ENCODE measurements at regions not wholly inside any gene's neighbourhood (a gene's known extent, or its start where the extent isn't known, plus 50 kb on each side); places are given as distances from the start of the nearest gene placed in this dataset.
A peak's percentile ranks its signal among the peaks of the same experiment; 100 is the strongest.

GRCh38 chr5:56476487-56476856 is 243.3 kb upstream of the ANKRD55 start (continued):
- no peak for TF ChIP-seq BORCS8-MEF2B (CRISPR knock-in tag; IDR thresholded peaks at IDR 0.05)
- TF ChIP-seq, protein P1, sequence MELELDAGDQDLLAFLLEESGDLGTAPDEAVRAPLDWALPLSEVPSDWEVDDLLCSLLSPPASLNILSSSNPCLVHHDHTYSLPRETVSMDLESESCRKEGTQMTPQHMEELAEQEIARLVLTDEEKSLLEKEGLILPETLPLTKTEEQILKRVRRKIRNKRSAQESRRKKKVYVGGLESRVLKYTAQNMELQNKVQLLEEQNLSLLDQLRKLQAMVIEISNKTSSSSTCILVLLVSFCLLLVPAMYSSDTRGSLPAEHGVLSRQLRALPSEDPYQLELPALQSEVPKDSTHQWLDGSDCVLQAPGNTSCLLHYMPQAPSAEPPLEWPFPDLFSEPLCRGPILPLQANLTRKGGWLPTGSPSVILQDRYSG (CRISPR knock-in tag; IDR thresholded peaks at IDR 0.05) = no peak
- TF ChIP-seq ZNF556 (CRISPR knock-in tag; IDR thresholded peaks at IDR 0.05; ENCODE audit: borderline replicate concordance) = no peak
- TF ChIP-seq PTBP1 (IDR thresholded peaks at IDR 0.05; ENCODE audit: low read depth, low read length, poor library complexity, severe bottlenecking) = no peak
- peak; percentile 64; the same call in 1 of the 2 replicates for TF ChIP-seq HMG20A (CRISPR knock-in tag; IDR thresholded peaks at IDR 0.05; ENCODE audit: borderline replicate concordance)
- no peak for TF ChIP-seq ZNF33A (CRISPR knock-in tag; IDR thresholded peaks at IDR 0.05; ENCODE audit: borderline replicate concordance)
- no peak for TF ChIP-seq ADNP (CRISPR knock-in tag; IDR thresholded peaks at IDR 0.05)
- TF ChIP-seq, protein P2, sequence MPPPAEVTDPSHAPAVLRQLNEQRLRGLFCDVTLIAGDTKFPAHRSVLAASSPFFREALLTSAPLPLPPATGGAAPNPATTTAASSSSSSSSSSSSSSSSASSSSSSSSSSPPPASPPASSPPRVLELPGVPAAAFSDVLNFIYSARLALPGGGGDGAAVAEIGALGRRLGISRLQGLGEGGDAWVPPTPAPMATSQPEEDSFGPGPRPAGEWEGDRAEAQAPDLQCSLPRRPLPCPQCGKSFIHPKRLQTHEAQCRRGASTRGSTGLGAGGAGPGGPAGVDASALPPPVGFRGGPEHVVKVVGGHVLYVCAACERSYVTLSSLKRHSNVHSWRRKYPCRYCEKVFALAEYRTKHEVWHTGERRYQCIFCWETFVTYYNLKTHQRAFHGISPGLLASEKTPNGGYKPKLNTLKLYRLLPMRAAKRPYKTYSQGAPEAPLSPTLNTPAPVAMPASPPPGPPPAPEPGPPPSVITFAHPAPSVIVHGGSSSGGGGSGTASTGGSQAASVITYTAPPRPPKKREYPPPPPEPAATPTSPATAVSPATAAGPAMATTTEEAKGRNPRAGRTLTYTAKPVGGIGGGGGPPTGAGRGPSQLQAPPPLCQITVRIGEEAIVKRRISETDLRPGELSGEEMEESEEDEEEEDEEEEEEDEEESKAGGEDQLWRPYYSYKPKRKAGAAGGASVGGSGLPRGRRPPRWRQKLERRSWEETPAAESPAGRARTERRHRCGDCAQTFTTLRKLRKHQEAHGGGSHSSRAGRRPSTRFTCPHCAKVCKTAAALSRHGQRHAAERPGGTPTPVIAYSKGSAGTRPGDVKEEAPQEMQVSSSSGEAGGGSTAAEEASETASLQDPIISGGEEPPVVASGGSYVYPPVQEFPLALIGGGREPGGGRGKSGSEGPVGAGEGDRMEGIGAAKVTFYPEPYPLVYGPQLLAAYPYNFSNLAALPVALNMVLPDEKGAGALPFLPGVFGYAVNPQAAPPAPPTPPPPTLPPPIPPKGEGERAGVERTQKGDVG (CRISPR knock-in tag; IDR thresholded peaks at IDR 0.05; ENCODE audit: borderline replicate concordance) = no peak
- no peak for TF ChIP-seq TSC22D2 (CRISPR knock-in tag; IDR thresholded peaks at IDR 0.05; ENCODE audit: borderline replicate concordance)
- no peak for TF ChIP-seq POLR2G (IDR thresholded peaks at IDR 0.05; ENCODE audit: low read depth, low read length)
- TF ChIP-seq ZMAT3 (CRISPR knock-in tag; conservative IDR thresholded peaks at IDR 0.05) = no peak
- TF ChIP-seq, protein P3, sequence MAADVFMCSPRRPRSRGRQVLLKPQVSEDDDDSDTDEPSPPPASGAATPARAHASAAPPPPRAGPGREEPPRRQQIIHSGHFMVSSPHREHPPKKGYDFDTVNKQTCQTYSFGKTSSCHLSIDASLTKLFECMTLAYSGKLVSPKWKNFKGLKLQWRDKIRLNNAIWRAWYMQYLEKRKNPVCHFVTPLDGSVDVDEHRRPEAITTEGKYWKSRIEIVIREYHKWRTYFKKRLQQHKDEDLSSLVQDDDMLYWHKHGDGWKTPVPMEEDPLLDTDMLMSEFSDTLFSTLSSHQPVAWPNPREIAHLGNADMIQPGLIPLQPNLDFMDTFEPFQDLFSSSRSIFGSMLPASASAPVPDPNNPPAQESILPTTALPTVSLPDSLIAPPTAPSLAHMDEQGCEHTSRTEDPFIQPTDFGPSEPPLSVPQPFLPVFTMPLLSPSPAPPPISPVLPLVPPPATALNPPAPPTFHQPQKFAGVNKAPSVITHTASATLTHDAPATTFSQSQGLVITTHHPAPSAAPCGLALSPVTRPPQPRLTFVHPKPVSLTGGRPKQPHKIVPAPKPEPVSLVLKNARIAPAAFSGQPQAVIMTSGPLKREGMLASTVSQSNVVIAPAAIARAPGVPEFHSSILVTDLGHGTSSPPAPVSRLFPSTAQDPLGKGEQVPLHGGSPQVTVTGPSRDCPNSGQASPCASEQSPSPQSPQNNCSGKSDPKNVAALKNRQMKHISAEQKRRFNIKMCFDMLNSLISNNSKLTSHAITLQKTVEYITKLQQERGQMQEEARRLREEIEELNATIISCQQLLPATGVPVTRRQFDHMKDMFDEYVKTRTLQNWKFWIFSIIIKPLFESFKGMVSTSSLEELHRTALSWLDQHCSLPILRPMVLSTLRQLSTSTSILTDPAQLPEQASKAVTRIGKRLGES (CRISPR knock-in tag; IDR thresholded peaks at IDR 0.05; ENCODE audit: borderline replicate concordance) = no peak
- TF ChIP-seq JARID2 (CRISPR knock-in tag; IDR thresholded peaks at IDR 0.05; ENCODE audit: insufficient replicate concordance) = no peak
- TF ChIP-seq ZNF225 (CRISPR knock-in tag; IDR thresholded peaks at IDR 0.05) = no peak
- no peak for TF ChIP-seq ZNF766 (CRISPR knock-in tag; IDR thresholded peaks at IDR 0.05; ENCODE audit: borderline replicate concordance)
- TF ChIP-seq, protein P4, sequence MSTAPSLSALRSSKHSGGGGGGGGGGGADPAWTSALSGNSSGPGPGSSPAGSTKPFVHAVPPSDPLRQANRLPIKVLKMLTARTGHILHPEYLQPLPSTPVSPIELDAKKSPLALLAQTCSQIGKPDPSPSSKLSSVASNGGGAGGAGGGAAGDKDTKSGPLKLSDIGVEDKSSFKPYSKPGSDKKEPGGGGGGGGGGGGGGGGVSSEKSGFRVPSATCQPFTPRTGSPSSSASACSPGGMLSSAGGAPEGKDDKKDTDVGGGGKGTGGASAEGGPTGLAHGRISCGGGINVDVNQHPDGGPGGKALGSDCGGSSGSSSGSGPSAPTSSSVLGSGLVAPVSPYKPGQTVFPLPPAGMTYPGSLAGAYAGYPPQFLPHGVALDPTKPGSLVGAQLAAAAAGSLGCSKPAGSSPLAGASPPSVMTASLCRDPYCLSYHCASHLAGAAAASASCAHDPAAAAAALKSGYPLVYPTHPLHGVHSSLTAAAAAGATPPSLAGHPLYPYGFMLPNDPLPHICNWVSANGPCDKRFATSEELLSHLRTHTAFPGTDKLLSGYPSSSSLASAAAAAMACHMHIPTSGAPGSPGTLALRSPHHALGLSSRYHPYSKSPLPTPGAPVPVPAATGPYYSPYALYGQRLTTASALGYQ (CRISPR knock-in tag; IDR thresholded peaks at IDR 0.05) = peak; percentile 79; the same call in 1 of the 2 replicates
- TF ChIP-seq HDAC6 (IDR thresholded peaks at IDR 0.05; ENCODE audit: low read depth, low read length) = no peak
- TF ChIP-seq, protein P5, sequence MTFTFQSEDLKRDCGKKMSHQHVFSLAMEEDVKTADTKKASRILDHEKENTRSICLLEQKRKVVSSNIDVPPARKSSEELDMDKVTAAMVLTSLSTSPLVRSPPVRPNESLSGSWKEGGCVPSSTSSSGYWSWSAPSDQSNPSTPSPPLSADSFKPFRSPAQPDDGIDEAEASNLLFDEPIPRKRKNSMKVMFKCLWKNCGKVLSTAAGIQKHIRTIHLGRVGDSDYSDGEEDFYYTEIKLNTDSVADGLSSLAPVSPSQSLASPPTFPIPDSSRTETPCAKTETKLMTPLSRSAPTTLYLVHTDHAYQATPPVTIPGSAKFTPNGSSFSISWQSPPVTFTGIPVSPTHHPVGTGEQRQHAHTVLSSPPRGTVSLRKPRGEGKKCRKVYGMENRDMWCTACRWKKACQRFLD (CRISPR knock-in tag; IDR thresholded peaks at IDR 0.05; ENCODE audit: borderline replicate concordance) = no peak
- no peak for TF ChIP-seq PBX3 (CRISPR knock-in tag; IDR thresholded peaks at IDR 0.05; ENCODE audit: borderline replicate concordance)

All from HepG2 (cell line).